B cell (primary cell): ENCODE measurements at regions not wholly inside any gene's neighbourhood (a gene's known extent, or its start where the extent isn't known, plus 50 kb on each side); places are given as distances from the start of the nearest gene placed in this dataset.

ENCODE experiments used
- ATAC-seq: fragments of 200-7000 bp; cut with Tn5 transposase; one replicate; pipeline ENCODE4 v1.10.0; 2021; ENCODE audit warnings: low read depth, mild to moderate bottlenecking, moderate number of reproducible peaks, moderate library complexity
- CTCF ChIA-PET: fragments of 350-600 bp; sonication (Branson Sonifier 250); formaldehyde crosslinking; loops from one replicate; lab custom pipeline; 2021; ENCODE audit warnings: antibody characterized with exemption, inconsistent platforms; lab: Charles Lee
- POLR2A ChIA-PET: fragments of 350-600 bp; sonication (Branson Sonifier 250); formaldehyde crosslinking; loops from one replicate; lab custom pipeline; 2021; ENCODE audit warnings: antibody characterized with exemption; lab: Charles Lee
- DNase-seq: peaks from one replicate; pipeline ENCODE4 v3.0.0; 2013
- H2AFZ ChIP-seq: 2 replicates; pipeline ENCODE4 v1.6.1; 2012; ENCODE audit warnings: mild to moderate bottlenecking, low read depth, low read length; ENCODE audit not compliant: insufficient read depth, poor library complexity, severe bottlenecking
- H3K27ac ChIP-seq, 2 donors: 1 replicate in 1 of 2; 2 replicates in 1 of 2; pipeline ENCODE4 v1.5.1; 2012 to 2013; ENCODE audit warnings: low read length in 2 of 2, mild to moderate bottlenecking in 2 of 2, moderate library complexity in 1 of 2
- H3K27me3 ChIP-seq, 4 experiments: fragments of 200-600 bp in 1 of 4; sonication (generic) in 1 of 4; replicated peaks in 1 of 4; 1 replicate in 2 of 4; 2 replicates in 2 of 4; pipeline versions ENCODE4 v1.6.1 to v1.7.0; 2013 to 2016; ENCODE audit warnings: low read length in 3 of 4, mild to moderate bottlenecking in 2 of 4, mixed read lengths in 1 of 4, moderate library complexity in 1 of 4; ENCODE audit not compliant: insufficient read depth in 4 of 4, control insufficient read depth in 3 of 4; ENCODE audit errors: control extremely low read depth in 1 of 4
- H3K36me3 ChIP-seq, 2 experiments: replicated peaks in 1 of 2; 1 replicate in 1 of 2; 2 replicates in 1 of 2; pipeline versions ENCODE4 v1.6.1 to v1.7.1; 2013; ENCODE audit warnings: low read length in 1 of 2; ENCODE audit not compliant: insufficient read depth in 2 of 2, control insufficient read depth in 1 of 2; ENCODE audit errors: control extremely low read depth in 1 of 2, extremely low read depth in 1 of 2
- H3K4me1 ChIP-seq, 2 donors: fragments of 200-600 bp in 1 of 2; sonication (generic) in 1 of 2; 1 replicate in 1 of 2; 2 replicates in 1 of 2; pipeline versions ENCODE4 v1.5.1 to v1.6.1; 2013 to 2017; ENCODE audit warnings: low read length in 2 of 2; ENCODE audit not compliant: control insufficient read depth in 2 of 2, insufficient read depth in 2 of 2
- H3K4me2 ChIP-seq: replicated peaks from 2 replicates; pipeline ENCODE3; 2012; ENCODE audit warnings: mild to moderate bottlenecking, low read depth, low read length; ENCODE audit not compliant: poor library complexity, severe bottlenecking
- H3K4me3 ChIP-seq, 5 experiments: fragments of 200-600 bp in 1 of 5; sonication (generic) in 1 of 5; 1 replicate in 3 of 5; 2 replicates in 2 of 5; pipeline versions ENCODE4 v1.5.1 to v1.7.0; 2011 to 2016; ENCODE audit warnings: low read length in 4 of 5, mild to moderate bottlenecking in 4 of 5, low read depth in 2 of 5, control low read depth in 1 of 5, moderate library complexity in 1 of 5; ENCODE audit not compliant: insufficient read depth in 1 of 5; ENCODE audit errors: control extremely low read depth in 1 of 5, extremely low read depth in 1 of 5
- H3K79me2 ChIP-seq: fragments of 200-600 bp; sonication (generic); one replicate; pipeline ENCODE4 v1.6.0; 2016; ENCODE audit warnings: low read length; ENCODE audit not compliant: control insufficient read depth, insufficient read depth
- H3K9ac ChIP-seq: fragments of 200-600 bp; sonication (generic); 2 replicates; pipeline ENCODE4 v1.6.1; 2017; ENCODE audit warnings: mild to moderate bottlenecking, low read length, moderate library complexity
- H3K9me3 ChIP-seq, 3 donors: one replicate each; pipeline versions ENCODE4 v1.6.1 to v1.7.1; 2013; ENCODE audit warnings: low read length in 2 of 3; ENCODE audit not compliant: control insufficient read depth in 2 of 3, insufficient read depth in 1 of 3; ENCODE audit errors: control extremely low read depth in 1 of 3
- H4K20me1 ChIP-seq: 2 replicates; pipeline ENCODE4 v1.6.0; 2012; ENCODE audit warnings: mild to moderate bottlenecking, low read length; ENCODE audit not compliant: insufficient read depth, control insufficient read depth, poor library complexity, severe bottlenecking
- H3K27ac Mint-ChIP-seq: one replicate; pipeline ENCODE4 v1.8.0; 2021; ENCODE audit warnings: mixed read lengths
- H3K27me3 Mint-ChIP-seq: one replicate; pipeline ENCODE4 v1.8.0; 2021; ENCODE audit warnings: mixed read lengths
- H3K4me1 Mint-ChIP-seq: one replicate; pipeline ENCODE4 v1.8.0; 2021; ENCODE audit warnings: mixed read lengths
- H3K4me3 Mint-ChIP-seq: one replicate; pipeline ENCODE4 v1.8.0; 2021; ENCODE audit warnings: mixed read lengths
- H3K9me3 Mint-ChIP-seq: one replicate; pipeline ENCODE4 v1.8.0; 2022; ENCODE audit warnings: mixed read lengths; ENCODE audit not compliant: insufficient read depth
- CTCF ChIP-seq: fragments of 200-600 bp; IDR thresholded peaks from one replicate; pipeline ENCODE4 v1.8.0; 2022; ENCODE audit warnings: antibody characterized with exemption, mild to moderate bottlenecking
- EZH2 ChIP-seq: IDR thresholded peaks from 2 replicates; pipeline ENCODE4 v1.6.1; 2012; ENCODE audit warnings: borderline replicate concordance, low read depth, mild to moderate bottlenecking, moderate library complexity, low read length; ENCODE audit not compliant: insufficient read depth, poor library complexity, severe bottlenecking
- WGBS: methylation state at CpG from one replicate; pipeline ENCODE4 v1.1.5; 2013; ENCODE audit warnings: missing lambda C conversion rate; ENCODE audit not compliant: insufficient coverage; 5-methylcytosine and 5-hydroxymethylcytosine counted together
- intact Hi-C: fragments of 100-400 bp; cut with micrococcal nuclease; formaldehyde crosslinking; loops from one replicate; pipeline ENCODE4 v1.10.0; 2022

- CTCF ChIA-PET = interaction anchor here (0.7 to 1.8 kb wide), 2 partner anchors 590 to 1074 kb away, joined by 3 read pairs; no protein-coding TSS in a partner anchor
Observed at GRCh38 chr16:73198481-73198880, 150.6 kb upstream of the ZFHX3 start.

GRCh38 chr16:73197598-73197997, 149.7 kb upstream of the ZFHX3 start:
- DNase-seq = no peak

More at GRCh38 chr16:73198481-73198880, 150.6 kb upstream of the ZFHX3 start:
- Histone ChIP-seq H2AFZ (no peak overlapping the region), H3K27me3 (peaks cover 0 to 2% (median 0%) of the 10 kb centered on the region in 4 experiments), H3K4me2 (no peak overlapping the region), H3K4me3 (no peak overlapping the region), H3K9ac (no peak overlapping the region), H4K20me1 (no peaks in the 10 kb centered on the region), H3K4me1 (no peaks in the 10 kb centered on the region), H3K27ac (no peak overlapping the region), H3K36me3 (no peaks in the 10 kb centered on the region), H3K79me2 (no peaks in the 10 kb centered on the region), H3K9me3 (no peaks in the 10 kb centered on the region)
- ATAC-seq = no peak
- POLR2A ChIA-PET = no interaction called here
- intact Hi-C loops = no loop called here
- no peak for DNase-seq
- Mint-ChIP-seq H3K4me1 (no peaks in the 10 kb centered on the region), H3K4me3 (no peak overlapping the region), H3K27me3 (peaks cover 16% of the 10 kb centered on the region), H3K27ac (no peak overlapping the region), H3K9me3 (no peaks in the 10 kb centered on the region)
- WGBS = no CpG with 5 or more reads among the region's 5 CpGs
- no peak for TF ChIP-seq CTCF
- TF ChIP-seq EZH2 = no peak

More at GRCh38 chr16:73197598-73197997, 149.7 kb upstream of the ZFHX3 start:
- Histone ChIP-seq H3K9ac (no peak overlapping the region), H3K4me2 (no peak overlapping the region), H3K79me2 (no peaks in the 10 kb centered on the region), H3K4me1 (no peaks in the 10 kb centered on the region), H4K20me1 (no peaks in the 10 kb centered on the region), H3K4me3 (no peak overlapping the region), H2AFZ (no peak overlapping the region), H3K36me3 (no peaks in the 10 kb centered on the region), H3K9me3 (no peaks in the 10 kb centered on the region), H3K27me3 (peaks cover 0 to 2% (median 0%) of the 10 kb centered on the region in 4 experiments), H3K27ac (no peak overlapping the region)
- Mint-ChIP-seq H3K27ac (no peak overlapping the region), H3K27me3 (peaks cover 7% of the 10 kb centered on the region), H3K9me3 (no peaks in the 10 kb centered on the region), H3K4me1 (no peaks in the 10 kb centered on the region), H3K4me3 (no peak overlapping the region)
- 90% methylated on average over 2 of the region's 3 CpGs for whole genome bisulfite sequencing
- ATAC-seq = no peak
- CTCF ChIA-PET = interaction anchor here (1.5 to 2.8 kb wide), 4 partner anchors 365 to 1073 kb away, joined by 3 to 23 read pairs (median 12); no protein-coding TSS in a partner anchor
- TF ChIP-seq EZH2 = no peak
- TF ChIP-seq CTCF = no peak
- POLR2A ChIA-PET = no interaction called here
- intact Hi-C loops = loop anchor here (2.0 kb wide), 2 partner anchors 797 to 1073 kb away; no protein-coding TSS in a partner anchor
